Common myeloid progenitor, CD34-positive (primary cell): ENCODE measurements at regions not wholly inside any gene's neighbourhood (a gene's known extent, or its start where the extent isn't known, plus 50 kb on each side); places are given as distances from the start of the nearest gene placed in this dataset.
A peak's percentile ranks its signal among the peaks of the same experiment; 100 is the strongest.

ENCODE experiments used
- CTCF ChIA-PET: fragments of 350-600 bp; sonication (Branson Sonifier 250); formaldehyde crosslinking; loops from one replicate; lab custom pipeline; 2021; ENCODE audit warnings: antibody characterized with exemption; lab: Charles Lee
- POLR2A ChIA-PET: fragments of 350-600 bp; sonication (Branson Sonifier 250); formaldehyde crosslinking; loops from one replicate; lab custom pipeline; 2021; ENCODE audit warnings: antibody characterized with exemption; lab: Charles Lee
- DNase-seq, 3 donors: peaks; one replicate each; pipeline versions ENCODE4 v3.0.0 to v3.0.0-alpha.2; 2013
- H3K27ac ChIP-seq, 2 experiments: 1 replicate in 1 of 2; 2 replicates in 1 of 2; pipeline ENCODE4 v1.7.0; 2013; ENCODE audit warnings: inconsistent platforms in 2 of 2, low read length in 2 of 2, mild to moderate bottlenecking in 2 of 2, low read depth in 1 of 2, moderate library complexity in 1 of 2; ENCODE audit not compliant: severe bottlenecking in 2 of 2, insufficient read depth in 1 of 2, poor library complexity in 1 of 2
- H3K27me3 ChIP-seq, 5 experiments: replicated peaks in 2 of 5; 1 replicate in 3 of 5; 2 replicates in 2 of 5; pipeline versions ENCODE4 v1.6.1 to v1.7.0; 2013; ENCODE audit warnings: low read length in 4 of 5, mild to moderate bottlenecking in 2 of 5, moderate library complexity in 2 of 5, inconsistent platforms in 1 of 5; ENCODE audit not compliant: insufficient read depth in 5 of 5, control insufficient read depth in 4 of 5
- H3K36me3 ChIP-seq, 4 experiments: 1 replicate in 2 of 4; 2 replicates in 2 of 4; pipeline versions ENCODE4 v1.6.1 to v1.7.0; 2013; ENCODE audit warnings: low read length in 3 of 4, control low read depth in 1 of 4, mild to moderate bottlenecking in 1 of 4; ENCODE audit not compliant: control insufficient read depth in 4 of 4, insufficient read depth in 4 of 4
- H3K4me1 ChIP-seq, 4 experiments: 1 replicate in 3 of 4; 2 replicates in 1 of 4; pipeline versions ENCODE4 v1.6.1 to v1.7.1; 2013; ENCODE audit warnings: low read length in 3 of 4, mild to moderate bottlenecking in 3 of 4, control low read depth in 1 of 4, inconsistent platforms in 1 of 4, moderate library complexity in 1 of 4; ENCODE audit not compliant: control insufficient read depth in 4 of 4, insufficient read depth in 4 of 4; ENCODE audit errors: control extremely low read depth in 1 of 4
- H3K4me3 ChIP-seq, 7 experiments: 1 replicate in 4 of 7; 2 replicates in 3 of 7; pipeline versions ENCODE4 v1.5.1 to v1.7.0; 2013; ENCODE audit warnings: mild to moderate bottlenecking in 7 of 7, low read length in 6 of 7, moderate library complexity in 6 of 7, inconsistent platforms in 2 of 7, low read depth in 2 of 7, control low read depth in 1 of 7; ENCODE audit not compliant: insufficient read depth in 4 of 7, control insufficient read depth in 1 of 7; ENCODE audit errors: extremely low read depth in 1 of 7
- H3K9me3 ChIP-seq, 5 experiments: 1 replicate in 4 of 5; 2 replicates in 1 of 5; pipeline versions ENCODE4 v1.6.1 to v1.7.1; 2013; ENCODE audit warnings: low read length in 4 of 5, mild to moderate bottlenecking in 2 of 5, inconsistent platforms in 1 of 5, low read depth in 1 of 5, moderate library complexity in 1 of 5; ENCODE audit not compliant: control insufficient read depth in 4 of 5, insufficient read depth in 2 of 5; ENCODE audit errors: control extremely low read depth in 1 of 5
- WGBS: methylation state at CpG from one replicate; pipeline ENCODE4 v1.1.5; 2013; ENCODE audit not compliant: insufficient coverage; 5-methylcytosine and 5-hydroxymethylcytosine counted together

DNA sequence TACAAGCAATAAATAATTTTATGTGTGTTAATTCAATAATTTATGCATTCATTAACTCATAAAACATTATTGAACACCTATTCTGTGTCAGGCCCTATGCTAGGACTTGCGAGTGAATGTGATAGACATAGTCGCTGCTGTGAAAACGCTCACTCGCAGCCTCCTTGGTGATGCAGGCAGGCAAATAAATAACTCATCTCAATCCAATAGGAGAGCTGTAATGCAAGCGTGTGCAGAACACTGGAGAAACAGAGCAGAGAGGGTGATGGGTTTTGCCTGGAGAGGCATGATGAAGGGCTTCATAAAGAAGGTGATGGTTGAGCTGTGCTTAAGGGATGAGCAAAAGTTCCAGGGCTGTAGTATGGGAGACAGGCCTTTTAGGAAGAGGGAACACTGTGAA, 111.3 kb upstream of the ZNF462 start:
- no peaks in the 10 kb centered on the region for H3K36me3 ChIP-seq
- H3K4me1 ChIP-seq, result peaks cover 5 to 26% (median 22%) of the 10 kb centered on the region in 4 experiments
- POLR2A ChIA-PET, result no interaction called here
- H3K27ac ChIP-seq, result no peak overlapping the region
- no peak overlapping the region for H3K4me3 ChIP-seq
- DNase-seq, result no peak
- CTCF ChIA-PET, result no interaction called here
- no peaks in the 10 kb centered on the region for H3K27me3 ChIP-seq
- 100% methylated on average over 2 of the region's 5 CpGs for WGBS
- H3K9me3 ChIP-seq, result no peaks in the 10 kb centered on the region

DNA sequence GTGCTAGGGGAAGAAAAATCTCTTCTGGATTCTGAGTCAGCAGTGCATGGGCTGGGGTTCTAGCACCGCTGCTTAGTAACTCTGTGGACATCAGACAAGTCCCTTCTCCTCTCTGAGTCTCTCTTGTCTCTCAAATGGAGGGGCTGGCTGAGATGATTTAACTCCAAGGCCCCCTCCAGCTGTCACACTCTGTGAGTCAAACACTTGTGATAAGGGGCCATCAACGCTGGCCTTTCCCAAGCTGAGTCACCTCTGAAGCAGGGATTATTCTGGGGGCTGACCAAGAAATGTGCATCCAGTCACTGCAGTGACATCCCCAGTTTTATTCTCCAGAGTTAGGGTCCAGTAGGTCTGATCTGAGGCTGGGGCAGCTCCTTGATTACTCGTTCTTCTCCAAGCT, 110.4 kb upstream of the ZNF462 start:
- no peaks in the 10 kb centered on the region for H3K9me3 ChIP-seq
- DNase-seq, result peak in 2 of 3 donors; percentile 30 to 39
- no peaks in the 10 kb centered on the region for H3K27me3 ChIP-seq
- H3K27ac ChIP-seq, result no peak overlapping the region
- ChIA-PET POLR2A (interaction anchor here (0.5 kb wide), 1 partner anchor 32 kb away, joined by 3 read pairs; no protein-coding TSS in a partner anchor), CTCF (no interaction called here)
- no peak overlapping the region for H3K4me3 ChIP-seq
- H3K36me3 ChIP-seq, result no peaks in the 10 kb centered on the region
- WGBS, result 79% methylated on average over 2 of the region's 3 CpGs
- H3K4me1 ChIP-seq, result peaks cover 5 to 33% (median 27%) of the 10 kb centered on the region in 4 experiments

DNA sequence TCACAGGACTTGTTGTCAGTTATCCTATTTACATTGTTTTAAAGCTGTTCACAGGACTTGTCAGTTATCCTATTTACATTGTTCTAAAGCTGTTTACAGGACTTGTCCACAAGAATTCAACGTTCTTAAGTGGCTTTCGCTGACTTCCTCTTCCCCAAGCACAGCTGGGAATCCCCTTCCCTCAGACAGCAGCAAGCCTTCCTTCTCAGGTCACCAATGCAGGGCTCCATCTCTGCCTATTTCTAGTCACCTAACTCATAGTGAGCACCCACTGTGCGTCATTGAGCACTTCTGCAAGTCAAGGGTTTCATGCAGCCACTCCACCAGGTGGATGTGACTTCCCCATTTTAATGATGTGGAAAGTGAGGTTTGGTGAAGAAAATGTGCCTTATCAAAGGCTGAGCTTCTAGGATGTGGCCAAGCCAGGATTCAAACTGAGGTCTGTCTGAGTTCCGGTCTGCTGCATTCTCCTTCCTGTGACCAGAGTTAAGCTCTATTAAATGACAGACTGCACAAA, 109.8 kb upstream of the ZNF462 start:
- peak; percentile 46 to 92 (median 90) for DNase-seq

GRCh38 chr9:106755736-106756135, 107.2 kb upstream of the ZNF462 start:
- peaks cover 8 to 46% (median 29%) of the 10 kb centered on the region in 4 experiments for H3K4me1 ChIP-seq
- no peaks in the 10 kb centered on the region for H3K27me3 ChIP-seq
- POLR2A ChIA-PET, result no interaction called here
- no peaks in the 10 kb centered on the region for H3K9me3 ChIP-seq
- CTCF ChIA-PET, result interaction anchor here (1.1 kb wide), 1 partner anchor 35 kb away, joined by 3 read pairs; no protein-coding TSS in a partner anchor
- H3K27ac ChIP-seq, result no peak overlapping the region
- no peaks in the 10 kb centered on the region for H3K36me3 ChIP-seq
- no peak overlapping the region for H3K4me3 ChIP-seq
- no peak for DNase-seq
- WGBS, result 98% methylated on average over 7 of the region's 7 CpGs

More for the DNA sequence above, 109.8 kb upstream of the ZNF462 start:
- H3K27me3 ChIP-seq, result no peaks in the 10 kb centered on the region
- 4% methylated on average over 4 of the region's 4 CpGs for WGBS
- no peak overlapping the region for H3K27ac ChIP-seq
- no peak overlapping the region for H3K4me3 ChIP-seq
- H3K9me3 ChIP-seq, result no peaks in the 10 kb centered on the region
- ChIA-PET POLR2A (no interaction called here), CTCF (no interaction called here)
- no peaks in the 10 kb centered on the region for H3K36me3 ChIP-seq
- H3K4me1 ChIP-seq, result peaks cover 8 to 38% (median 29%) of the 10 kb centered on the region in 4 experiments

DNA sequence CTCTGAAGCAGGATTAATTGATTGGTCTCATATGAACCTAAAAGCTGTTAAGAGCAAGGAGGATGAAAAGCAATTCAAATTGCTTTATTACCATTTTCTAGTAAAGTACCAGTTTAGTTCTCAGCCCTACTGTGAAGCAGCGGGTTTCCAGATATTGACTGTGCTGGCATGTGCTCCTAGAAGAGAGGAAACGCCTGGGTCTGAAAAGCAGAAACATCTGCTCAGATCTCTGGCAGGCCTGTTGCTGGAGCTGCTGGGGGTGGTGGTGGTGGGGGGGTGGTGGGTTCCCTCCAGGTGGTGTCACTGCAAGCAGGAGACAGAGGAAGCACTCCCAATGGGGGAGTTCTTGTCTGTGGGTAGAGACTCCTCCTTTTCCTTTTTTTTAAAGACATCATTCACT, 105.5 kb upstream of the ZNF462 start:
- 0% methylated on average over 2 of the region's 2 CpGs for WGBS
- H3K9me3 ChIP-seq, result no peaks in the 10 kb centered on the region
- no peaks in the 10 kb centered on the region for H3K36me3 ChIP-seq
- ChIA-PET CTCF (interaction anchor here (1.4 kb wide), 1 partner anchor 11 kb away, joined by 3 read pairs; no protein-coding TSS in a partner anchor), POLR2A (no interaction called here)
- peak; percentile 42 to 93 (median 91) for DNase-seq
- H3K27me3 ChIP-seq, result no peaks in the 10 kb centered on the region
- peaks cover 8 to 43% (median 28%) of the 10 kb centered on the region in 4 experiments for H3K4me1 ChIP-seq
- no peak overlapping the region for H3K27ac ChIP-seq
- H3K4me3 ChIP-seq, result no peak overlapping the region

GRCh38 chr9:106758911-106759310, 104.1 kb upstream of the ZNF462 start:
- Histone ChIP-seq H3K4me3 (no peak overlapping the region), H3K36me3 (no peaks in the 10 kb centered on the region), H3K27me3 (no peaks in the 10 kb centered on the region), H3K4me1 (peaks cover 7 to 29% (median 15%) of the 10 kb centered on the region in 4 experiments), H3K27ac (no peak overlapping the region), H3K9me3 (no peaks in the 10 kb centered on the region)
- no CpG with 5 or more reads among the region's 1 CpG for WGBS
- DNase-seq, result peak in 2 of 3 donors; percentile 33 to 49
- ChIA-PET POLR2A (no interaction called here), CTCF (no interaction called here)

DNA sequence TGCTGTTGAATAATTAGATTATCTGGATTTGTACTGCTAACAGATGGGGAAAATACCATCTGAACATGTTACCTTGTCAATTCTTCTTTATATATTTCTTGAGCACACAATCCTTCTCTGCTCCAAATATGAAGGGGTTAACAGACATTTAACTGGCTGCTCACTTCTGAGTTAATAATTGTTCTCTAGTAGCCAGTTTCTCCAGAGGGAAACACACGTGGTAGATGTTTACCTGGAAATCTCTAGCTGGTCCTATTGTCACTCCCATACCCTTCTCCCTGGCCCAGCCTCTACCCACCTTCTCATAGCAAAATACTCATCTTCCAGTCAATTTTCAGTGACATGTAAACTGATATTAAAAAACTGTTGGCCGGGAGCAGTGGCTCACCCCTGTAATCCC, 101.5 kb upstream of the ZNF462 start:
- ChIA-PET CTCF (no interaction called here), POLR2A (no interaction called here)
- 83% methylated on average over 1 of the region's 2 CpGs for WGBS
- Histone ChIP-seq H3K4me3 (no peak overlapping the region), H3K9me3 (no peaks in the 10 kb centered on the region), H3K27ac (no peak overlapping the region), H3K36me3 (no peaks in the 10 kb centered on the region), H3K27me3 (no peaks in the 10 kb centered on the region), H3K4me1 (peaks cover 4 to 20% (median 7%) of the 10 kb centered on the region in 4 experiments)
- DNase-seq, result no peak
